WTC11 (cell line): ENCODE measurements at regions not wholly inside any gene's neighbourhood (a gene's known extent, or its start where the extent isn't known, plus 50 kb on each side); places are given as distances from the start of the nearest gene placed in this dataset.

Source experiments
- AFF4 ChIP-seq: sonication (generic); formaldehyde crosslinking; IDR thresholded peaks from 2 replicates; pipeline ENCODE4 v1.8.1; 2023; ENCODE audit warnings: mild to moderate bottlenecking, missing genetic modification reagents, borderline replicate concordance
- CREM ChIP-seq: sonication (generic); formaldehyde crosslinking; IDR thresholded peaks from 2 replicates; pipeline ENCODE4 v1.8.1; 2022; ENCODE audit warnings: mild to moderate bottlenecking, missing genetic modification reagents, moderate library complexity
- CTCF ChIP-seq: fragments of 200-600 bp; IDR thresholded peaks from 2 replicates; pipeline ENCODE4 v1.8.0; 2022; ENCODE audit warnings: antibody characterized with exemption
- ESRRA ChIP-seq: sonication (generic); formaldehyde crosslinking; IDR thresholded peaks from 2 replicates; pipeline ENCODE4 v1.8.1; 2022; ENCODE audit warnings: mild to moderate bottlenecking, missing genetic modification reagents, borderline replicate concordance
- SMAD3 ChIP-seq: sonication (generic); formaldehyde crosslinking; IDR thresholded peaks from 2 replicates; pipeline ENCODE4 v1.8.0; 2022; ENCODE audit warnings: missing genetic modification reagents, mild to moderate bottlenecking, borderline replicate concordance

- no peak for TF ChIP-seq CTCF
- TF ChIP-seq CREM (CRISPR knock-in tag) = no peak
- no peak for TF ChIP-seq ESRRA
- TF ChIP-seq SMAD3 = no peak
- TF ChIP-seq AFF4 (CRISPR knock-in tag) = no peak
Observed at GRCh38 chr3:117200962-117201361, 491.4 kb downstream of the TUSC7 start.
